Transverse colon (tissue), 3 donors: ENCODE measurements at regions not wholly inside any gene's neighbourhood (a gene's known extent, or its start where the extent isn't known, plus 50 kb on each side); places are given as distances from the start of the nearest gene placed in this dataset.

ENCODE experiments used
- POLR2A ChIP-seq: fragments of 450-650 bp; IDR thresholded peaks from one replicate; pipeline ENCODE4 v1.6.1; 2016; ENCODE audit warnings: antibody characterized with exemption, mild to moderate bottlenecking, moderate library complexity
- TF ChIP-seq, protein P1 (sequence below), 5 experiments: fragments of 200-600 bp in 3 of 5; fragments of 450-650 bp in 2 of 5; sonication (generic) in 3 of 5; IDR thresholded peaks; 1 replicate in 2 of 5; 2 replicates in 3 of 5; pipeline ENCODE4 v1.5.1; 2016 to 2017; ENCODE audit warnings: antibody characterized with exemption in 5 of 5, inconsistent platforms in 3 of 5, mild to moderate bottlenecking in 2 of 5, moderate library complexity in 1 of 5

GRCh38 chr6:21850691-21851090 is 257.1 kb downstream of the SOX4 start:
- TF ChIP-seq POLR2A = no peak
- TF ChIP-seq, protein P1, sequence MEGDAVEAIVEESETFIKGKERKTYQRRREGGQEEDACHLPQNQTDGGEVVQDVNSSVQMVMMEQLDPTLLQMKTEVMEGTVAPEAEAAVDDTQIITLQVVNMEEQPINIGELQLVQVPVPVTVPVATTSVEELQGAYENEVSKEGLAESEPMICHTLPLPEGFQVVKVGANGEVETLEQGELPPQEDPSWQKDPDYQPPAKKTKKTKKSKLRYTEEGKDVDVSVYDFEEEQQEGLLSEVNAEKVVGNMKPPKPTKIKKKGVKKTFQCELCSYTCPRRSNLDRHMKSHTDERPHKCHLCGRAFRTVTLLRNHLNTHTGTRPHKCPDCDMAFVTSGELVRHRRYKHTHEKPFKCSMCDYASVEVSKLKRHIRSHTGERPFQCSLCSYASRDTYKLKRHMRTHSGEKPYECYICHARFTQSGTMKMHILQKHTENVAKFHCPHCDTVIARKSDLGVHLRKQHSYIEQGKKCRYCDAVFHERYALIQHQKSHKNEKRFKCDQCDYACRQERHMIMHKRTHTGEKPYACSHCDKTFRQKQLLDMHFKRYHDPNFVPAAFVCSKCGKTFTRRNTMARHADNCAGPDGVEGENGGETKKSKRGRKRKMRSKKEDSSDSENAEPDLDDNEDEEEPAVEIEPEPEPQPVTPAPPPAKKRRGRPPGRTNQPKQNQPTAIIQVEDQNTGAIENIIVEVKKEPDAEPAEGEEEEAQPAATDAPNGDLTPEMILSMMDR (IDR thresholded peaks at IDR 0.05) = no peak
